NCI-H2196 (cell line): ENCODE measurements at regions not wholly inside any gene's neighbourhood (a gene's known extent, or its start where the extent isn't known, plus 50 kb on each side); places are given as distances from the start of the nearest gene placed in this dataset.
"Not testable (repeated sequence)": the region's sequence is repeated elsewhere in the genome, so short reads cannot be mapped to it uniquely, and the experiment has no call there.

Source experiments
- DNase-seq: peaks from one replicate; lab custom pipeline; 2025; ENCODE audit not compliant: unreplicated experiment; lab: John Stamatoyannopoulos, UW

DNA sequence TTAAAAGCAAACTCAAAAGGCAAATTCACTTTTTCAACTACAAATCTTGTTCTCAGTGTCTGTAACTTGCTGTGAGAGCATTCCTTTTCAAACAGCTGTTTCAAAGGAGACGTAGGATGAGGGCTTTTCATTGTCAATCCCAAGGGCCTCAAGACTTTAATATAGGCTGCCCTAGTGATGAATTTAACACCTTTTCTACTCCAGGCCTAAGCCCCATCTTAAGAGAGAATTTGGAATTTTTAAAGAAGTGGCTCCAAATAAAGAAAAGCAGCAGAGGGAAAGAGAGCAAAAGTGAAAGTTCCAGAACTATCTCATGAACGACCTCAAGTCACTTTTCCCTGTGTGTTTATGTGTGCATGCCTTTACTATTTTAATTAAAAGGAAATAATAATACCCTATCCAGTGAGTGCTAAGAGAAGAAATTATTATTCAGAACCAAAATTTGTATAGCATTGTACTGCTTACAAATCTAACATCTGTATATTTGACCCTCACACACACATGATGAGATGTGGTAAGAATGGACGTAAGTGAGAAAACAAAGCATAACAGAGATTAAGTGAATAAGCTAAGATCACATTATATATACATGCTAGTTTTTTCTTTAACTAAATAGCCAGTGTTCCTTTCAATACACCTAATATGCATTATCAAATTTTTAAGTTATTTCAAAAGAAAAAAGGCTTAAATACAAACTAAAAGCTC, 196.4 kb downstream of the VGLL3 start:
- no peak for DNase-seq

DNA sequence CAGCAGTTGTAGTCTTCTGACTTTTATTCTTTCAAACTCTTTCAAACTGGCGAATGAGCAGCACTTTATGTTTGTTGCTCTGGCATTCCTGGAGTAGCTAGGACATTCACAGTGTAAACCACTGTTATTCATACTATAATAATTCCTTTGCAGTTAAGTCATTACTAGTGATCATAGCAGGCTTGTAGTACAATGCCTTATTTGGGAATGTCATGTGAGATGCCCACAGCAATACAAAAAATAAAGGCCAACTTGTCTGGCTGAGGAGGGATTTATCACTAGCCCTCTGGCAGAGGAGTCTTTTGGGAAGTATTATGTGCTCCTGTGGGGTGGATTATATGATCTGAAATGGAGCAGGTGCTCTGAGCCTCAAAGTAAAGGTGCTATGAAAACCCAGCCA, 197.2 kb downstream of the VGLL3 start:
- DNase-seq: no peak

DNA sequence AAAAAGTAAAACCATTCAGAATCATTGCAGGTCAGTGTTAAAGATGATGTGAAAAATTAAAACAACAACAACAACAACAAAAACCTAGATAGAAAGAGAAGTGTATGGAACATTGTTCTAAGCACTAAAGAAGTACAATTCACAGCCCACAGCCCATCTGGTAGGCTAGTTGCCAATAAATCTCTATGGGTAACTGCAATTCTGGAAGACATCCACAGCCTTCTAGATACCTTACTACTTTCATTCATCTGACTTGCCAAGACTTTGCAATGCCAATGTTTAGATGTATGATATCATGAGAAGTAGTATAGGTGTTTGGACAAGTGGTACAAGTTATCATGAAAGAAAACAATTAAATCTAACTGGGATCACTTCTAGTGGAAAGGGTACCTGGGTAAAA, 198.6 kb downstream of the VGLL3 start:
- no peak for DNase-seq

DNA sequence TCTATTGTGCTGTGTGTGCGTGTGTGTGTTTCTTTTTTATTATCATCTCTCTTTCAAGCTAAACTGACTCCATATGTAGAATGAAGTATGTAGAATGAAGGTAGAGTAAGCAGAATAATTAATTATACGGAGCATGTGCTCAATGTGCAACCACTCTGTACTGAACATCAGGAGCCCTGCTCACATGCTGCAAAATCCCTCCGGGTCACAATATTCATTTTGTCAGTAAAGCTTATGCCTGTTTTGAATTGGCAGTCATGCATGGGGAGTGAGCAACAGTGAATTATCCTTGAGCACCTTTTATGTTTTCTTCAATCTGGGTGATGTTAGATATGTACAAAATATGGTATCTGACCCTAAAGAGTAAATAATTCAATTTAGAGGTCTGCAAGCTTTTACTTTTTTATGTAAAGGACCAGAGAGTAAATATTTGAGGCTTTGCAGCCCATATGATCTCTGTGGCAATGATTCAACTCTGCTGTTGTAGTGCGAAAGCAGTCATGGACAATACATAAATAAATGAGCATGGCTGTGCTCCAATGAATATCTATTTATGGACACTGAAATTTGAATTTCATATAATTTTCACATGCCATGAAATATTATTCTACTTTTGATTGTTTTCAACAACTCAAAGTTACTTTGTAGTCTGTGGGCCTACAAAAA, 199.9 kb downstream of the VGLL3 start:
- no peak for DNase-seq

DNA sequence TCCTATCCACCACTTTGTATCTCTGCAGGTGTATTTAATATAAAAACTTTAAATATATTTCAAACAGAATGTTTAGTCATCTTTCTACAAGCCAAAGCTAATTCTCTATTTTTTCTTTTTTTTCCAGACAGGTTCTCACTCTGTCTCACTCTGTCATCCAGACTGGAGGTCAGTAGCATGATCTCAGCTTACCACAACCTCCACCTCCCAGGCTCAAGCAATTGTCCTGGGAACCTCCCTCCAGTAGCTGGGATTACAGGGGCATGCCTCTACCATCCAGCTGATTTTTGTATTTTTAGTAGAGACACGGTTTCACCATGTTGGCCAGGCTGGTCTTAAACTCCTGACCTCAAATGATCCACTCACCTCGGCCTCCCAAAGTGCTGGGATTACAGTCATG, 202.6 kb downstream of the VGLL3 start:
- DNase-seq: no peak

DNA sequence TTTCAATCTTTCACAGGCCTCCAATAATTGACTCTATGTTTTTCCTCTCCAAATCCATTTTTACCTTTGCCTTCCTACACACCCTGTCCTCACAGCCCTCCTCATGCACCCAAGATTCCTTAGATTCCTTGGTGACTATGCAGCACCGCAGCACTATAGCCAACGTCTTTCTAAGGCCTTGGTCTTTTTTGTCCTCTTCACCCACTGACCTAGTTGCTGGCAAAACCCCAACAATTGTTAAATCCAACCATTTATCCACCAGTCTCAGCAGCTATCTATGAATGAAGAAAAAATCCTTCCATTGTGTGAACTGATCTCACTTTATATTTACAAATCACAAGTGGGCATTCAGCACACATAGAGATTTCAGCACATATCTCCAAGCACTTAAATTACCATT, 203.9 kb downstream of the VGLL3 start:
- DNase-seq: no peak

DNA sequence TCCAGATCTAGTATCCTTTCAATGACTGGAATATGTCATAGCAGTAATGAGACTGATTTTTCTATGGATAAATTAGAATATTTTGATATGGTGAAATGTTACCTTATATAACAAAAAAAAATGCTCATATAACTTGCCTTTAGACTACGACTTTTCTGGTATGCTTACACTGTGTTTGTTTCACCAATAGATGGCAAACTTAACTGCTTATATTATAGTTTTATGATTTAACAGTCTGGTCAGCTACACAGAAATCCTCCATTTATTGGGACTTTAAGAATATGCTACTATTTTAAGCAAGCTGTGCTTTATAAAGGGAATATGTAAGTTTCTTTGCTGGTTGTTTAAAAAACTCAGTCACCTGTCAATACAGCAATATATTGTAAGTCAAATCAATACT, 205.6 kb downstream of the VGLL3 start:
- no peak for DNase-seq

DNA sequence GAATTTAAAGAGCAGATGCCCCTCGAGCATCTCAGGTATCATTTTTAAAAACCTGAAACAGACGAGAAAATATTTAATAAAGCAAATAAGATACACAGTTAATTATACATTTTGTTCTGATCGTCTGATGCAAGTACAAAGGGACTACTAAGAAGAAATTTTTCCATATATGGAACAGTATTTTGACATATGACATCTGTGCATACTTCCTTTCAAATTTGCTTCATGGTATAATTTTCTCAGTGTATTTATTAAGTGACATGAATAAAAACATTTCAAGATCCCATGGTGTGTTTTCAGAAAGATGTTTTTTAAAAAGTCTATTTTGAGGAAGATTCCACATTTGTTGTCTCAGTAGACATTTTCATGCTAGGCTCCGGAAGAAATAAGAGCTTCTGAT, 208.1 kb downstream of the VGLL3 start:
- no peak for DNase-seq

DNA sequence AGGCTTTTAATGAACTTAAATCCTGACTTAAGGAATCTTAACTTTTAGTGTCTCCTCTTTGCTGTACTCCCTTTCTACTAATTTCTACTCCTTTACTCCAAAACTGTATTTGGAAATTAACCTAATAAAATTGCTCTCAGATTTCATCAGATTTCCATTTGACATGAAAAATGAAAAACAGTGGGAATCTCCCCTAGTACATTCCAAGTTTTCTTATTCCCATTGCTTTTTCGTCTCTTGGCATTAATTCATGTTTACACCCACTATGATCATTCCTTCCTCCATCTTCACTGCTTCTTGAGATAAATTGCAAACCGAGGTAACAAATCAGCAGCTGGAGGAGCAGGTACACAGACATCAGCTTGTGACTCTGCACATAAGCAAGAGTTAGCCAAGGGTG, 208.7 kb downstream of the VGLL3 start:
- DNase-seq: no peak

DNA sequence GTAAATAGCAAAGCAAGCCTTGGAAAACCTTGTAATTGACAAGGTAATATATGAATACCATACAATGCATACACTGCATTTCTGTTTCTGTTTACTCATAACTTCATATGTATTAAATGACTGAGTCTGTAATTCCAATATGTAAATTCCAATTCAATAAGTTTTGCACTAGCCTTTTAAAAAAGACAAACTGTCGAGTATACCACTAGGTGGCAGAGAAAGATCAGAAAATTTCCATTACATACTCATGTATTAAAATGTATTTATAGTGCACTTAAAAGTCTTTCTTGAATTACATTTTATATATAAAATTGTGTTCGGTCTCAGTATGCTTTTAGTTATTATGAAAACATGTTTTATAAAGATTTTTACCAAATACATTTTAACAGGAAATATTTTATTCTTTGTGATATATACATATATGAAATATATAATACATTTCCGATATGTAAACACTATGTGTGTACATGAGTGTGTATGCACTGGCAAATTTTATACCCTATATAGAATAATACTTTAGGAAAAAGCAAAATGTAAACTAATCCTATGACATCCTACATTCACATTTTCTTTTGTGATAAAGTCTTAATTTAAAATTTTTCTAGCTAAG, 216.8 kb downstream of the VGLL3 start:
- peak; percentile 1 for DNase-seq

DNA sequence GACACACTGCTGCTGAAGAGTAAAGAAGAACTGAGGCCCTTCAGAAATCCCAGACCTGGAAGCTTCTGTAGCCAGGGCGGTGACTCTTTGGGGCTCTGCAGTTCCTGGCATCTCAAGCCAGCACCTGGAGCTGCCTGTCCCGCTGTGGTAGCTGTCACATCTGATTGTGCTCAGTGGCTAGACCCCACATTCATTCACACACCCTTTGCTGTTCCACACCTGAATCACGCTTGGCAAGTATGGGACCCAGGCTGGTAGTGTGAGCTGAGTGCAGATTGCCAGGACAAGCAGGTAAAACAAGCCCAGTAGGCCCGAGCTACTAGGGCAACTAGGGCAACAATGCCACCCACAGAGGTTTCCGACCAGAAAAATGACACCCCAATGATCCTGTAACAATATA, 218.2 kb downstream of the VGLL3 start:
- no peak for DNase-seq

DNA sequence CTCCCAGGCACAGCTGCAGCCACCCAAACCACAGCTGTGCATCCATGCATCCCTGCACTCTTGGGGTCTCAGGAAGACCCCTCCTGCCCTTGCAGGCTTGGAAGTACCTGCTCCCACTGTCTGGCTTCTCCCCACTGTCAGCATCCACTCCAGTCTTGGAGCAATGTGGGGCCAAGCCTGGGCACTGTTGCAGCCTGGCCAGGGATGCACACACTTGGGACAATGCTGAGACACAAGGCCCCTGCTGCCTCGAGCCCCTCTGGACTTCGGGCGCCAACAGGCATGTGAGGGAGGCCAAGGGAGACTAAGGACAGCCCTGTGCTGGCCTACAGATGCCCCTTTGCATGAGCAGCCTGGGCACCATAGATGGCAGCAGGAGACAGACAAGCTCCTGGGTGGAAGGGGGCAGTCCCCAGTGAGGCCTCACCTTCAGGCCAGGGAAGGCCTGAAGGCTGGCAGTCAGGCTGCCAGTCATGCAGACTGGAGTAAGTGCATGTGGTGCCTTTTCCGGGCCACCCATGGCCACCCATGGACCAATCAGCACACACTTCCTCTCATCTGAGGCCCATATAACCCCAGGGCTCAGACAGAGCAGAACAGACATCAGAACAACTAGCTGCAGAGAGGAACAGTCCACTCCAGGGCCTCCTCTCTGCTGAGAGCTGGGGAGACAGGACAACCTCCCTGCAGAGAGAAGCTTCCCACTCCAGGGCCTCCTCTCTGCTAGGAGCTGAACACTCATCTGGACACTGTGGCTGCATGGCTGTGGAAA, 219.0 kb downstream of the VGLL3 start:
- DNase-seq: no peak

DNA sequence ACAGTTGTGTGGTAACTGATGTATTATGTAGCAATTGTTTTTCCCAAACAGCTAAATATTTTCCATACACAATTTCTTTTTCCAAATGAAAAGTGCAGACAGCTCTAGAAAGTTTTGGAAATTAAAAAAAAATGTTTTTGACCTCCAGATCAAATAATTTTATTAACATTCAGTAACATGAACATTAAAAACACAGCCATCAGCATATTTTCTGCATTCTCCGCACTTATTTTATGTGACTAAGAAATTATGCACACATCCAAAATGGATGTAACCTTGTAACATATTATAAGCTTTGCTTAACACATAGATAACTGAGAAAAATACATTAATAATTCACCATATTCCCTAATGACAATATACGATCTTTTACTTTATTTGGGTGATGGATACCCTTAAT, 224.6 kb downstream of the VGLL3 start:
- DNase-seq: no peak

DNA sequence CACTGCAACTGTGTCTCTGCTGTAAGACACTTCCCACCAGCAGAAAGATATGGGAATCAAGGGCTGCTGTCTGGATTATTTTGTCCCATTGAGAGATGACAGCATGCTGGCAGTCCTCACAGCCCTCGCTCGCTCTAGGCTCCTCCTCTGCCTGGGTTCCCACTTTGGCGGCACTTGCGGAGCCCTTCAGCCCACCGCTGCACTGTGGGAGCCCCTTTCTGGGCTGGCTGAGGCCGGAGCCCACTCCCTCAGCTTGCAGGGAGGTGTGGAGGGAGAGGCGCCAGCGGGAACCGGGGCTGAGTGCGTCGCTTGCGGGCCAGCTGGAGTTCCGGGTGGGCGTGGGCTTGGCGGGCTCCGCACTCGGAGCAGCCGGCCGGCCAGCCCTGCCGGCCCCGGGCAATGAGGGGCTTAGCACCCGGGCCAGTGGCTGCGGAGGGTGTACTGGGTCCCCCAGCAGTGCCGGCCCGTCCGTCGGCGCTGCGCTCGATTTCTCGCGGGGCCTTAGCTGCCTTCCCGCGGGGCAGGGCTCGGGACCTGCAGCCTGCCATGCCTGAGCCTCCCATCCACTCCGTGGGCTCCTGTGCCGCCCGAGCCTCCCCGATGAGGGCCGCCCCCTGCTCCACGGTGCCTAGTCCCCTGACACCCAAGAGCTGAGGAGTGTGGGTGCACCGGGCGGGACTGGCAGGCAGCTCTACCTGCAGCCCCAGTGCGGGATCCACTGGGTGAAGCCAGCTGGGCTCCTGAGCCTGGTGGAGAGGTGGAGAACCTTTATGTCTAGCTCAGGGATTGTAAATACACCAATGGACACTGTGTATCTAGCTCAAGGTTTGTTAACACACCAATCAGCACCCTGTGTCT, 233.4 kb downstream of the VGLL3 start:
- not testable (repeated sequence) for DNase-seq

DNA sequence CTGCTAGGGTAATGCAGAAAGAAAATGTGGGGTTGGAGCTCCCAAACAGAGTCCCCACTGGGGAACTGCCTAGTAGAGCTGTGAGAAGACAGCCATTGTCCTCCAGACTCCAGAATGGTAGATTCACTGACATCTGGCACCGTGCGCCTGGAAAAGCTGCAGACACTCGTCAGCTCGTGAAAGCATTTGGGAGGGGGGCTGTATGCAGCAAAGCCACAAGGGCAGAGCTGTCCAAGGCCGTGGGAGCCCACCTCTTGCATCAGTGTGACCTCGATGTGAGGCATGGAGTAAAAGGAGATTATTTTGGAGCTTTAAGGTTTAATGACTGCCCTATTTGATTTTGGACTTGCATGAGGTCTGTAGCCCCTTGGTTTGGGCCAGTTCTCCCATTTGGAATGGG, 242.9 kb downstream of the VGLL3 start:
- no peak for DNase-seq

DNA sequence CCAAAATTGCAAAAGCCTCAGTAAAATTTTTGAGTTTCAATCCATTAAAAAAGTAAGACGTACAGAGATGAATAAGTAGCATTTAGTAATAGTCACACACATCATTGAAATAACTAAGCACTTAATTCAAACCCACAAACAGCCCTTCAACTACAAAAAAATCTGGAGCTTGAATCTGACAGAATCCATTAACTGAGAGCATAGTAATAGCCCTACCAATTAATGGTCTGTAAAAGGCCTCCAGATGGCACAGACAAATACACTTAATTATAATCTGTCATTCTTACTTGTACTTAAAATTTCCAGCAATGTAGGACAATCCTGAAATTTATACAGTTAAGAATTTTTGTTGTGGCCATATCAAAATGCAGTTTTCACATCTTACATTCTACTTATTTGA, 246.9 kb downstream of the VGLL3 start:
- DNase-seq: no peak

DNA sequence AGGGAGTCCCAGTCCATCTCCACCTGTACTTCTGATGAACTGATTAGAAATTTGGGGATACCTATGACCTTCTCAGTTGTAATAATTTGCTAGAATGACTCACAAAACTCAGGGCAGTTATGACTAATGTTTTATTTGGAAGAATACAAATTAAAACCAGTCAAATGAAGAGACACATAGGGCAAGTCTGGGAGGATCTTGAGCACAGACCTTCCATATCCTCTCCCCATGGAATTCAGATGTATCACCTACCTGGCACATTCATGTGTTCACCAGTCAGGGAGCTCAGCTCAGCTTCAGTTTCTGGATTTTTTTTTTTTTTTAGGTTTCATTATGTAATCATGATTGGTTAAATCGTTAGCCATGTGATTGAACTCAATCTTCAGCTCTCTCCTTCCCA, 247.7 kb downstream of the VGLL3 start:
- no peak for DNase-seq

DNA sequence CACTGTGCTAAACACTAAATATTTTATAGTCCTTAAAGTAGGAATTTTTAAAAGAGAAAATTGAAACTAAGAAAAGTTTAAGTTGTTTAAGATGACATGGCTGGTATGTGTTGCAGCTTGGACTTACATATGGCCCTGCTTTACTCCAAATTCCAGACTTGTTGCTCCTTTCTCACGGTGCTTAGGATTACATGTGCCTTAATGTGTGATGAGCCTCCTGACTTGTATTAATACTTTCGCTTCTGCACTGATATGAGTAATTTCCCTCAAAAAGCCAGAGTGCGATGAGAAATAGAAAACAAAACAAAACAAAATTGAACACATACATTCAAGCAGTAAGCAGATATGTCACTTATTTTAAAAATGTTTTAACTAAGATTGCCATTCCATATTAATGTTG, 250.2 kb downstream of the VGLL3 start:
- no peak for DNase-seq

DNA sequence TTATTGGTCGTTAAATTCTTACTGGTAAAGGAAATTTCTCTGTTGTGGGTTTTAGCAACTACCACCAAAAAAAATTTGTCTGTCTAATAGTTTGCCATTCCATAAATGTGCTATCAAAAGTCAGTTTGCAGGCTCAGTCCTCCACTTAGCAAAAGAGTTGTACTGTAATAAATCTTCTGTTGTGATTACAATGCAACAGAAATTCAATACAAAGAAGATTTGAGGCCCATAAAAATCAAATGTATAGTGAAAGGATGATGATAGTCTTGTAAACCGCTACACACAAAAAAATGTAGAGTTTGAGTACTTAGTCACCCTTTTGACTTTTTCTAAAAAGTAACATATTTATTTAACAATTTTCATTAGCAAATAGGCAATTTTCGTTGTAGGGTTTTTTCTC, 251.7 kb downstream of the VGLL3 start:
- no peak for DNase-seq

DNA sequence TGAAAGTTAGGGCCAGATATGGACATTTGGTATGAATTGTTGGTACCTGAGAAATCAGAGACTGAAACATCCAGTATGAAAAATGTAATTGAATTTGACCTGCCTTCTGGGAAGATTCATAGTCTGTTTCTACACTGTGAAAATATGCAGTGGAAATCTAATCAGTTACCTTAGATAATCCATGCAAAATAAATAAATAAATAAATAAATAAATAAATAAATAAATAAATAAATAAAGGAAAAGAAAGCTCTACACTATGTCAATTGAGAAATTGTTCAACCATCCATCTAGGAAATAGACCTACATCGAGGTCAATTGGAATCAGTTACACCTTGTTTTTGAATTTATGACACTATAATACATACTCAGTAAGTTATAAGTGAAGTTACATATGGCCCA, 252.3 kb downstream of the VGLL3 start:
- DNase-seq: no peak

DNA sequence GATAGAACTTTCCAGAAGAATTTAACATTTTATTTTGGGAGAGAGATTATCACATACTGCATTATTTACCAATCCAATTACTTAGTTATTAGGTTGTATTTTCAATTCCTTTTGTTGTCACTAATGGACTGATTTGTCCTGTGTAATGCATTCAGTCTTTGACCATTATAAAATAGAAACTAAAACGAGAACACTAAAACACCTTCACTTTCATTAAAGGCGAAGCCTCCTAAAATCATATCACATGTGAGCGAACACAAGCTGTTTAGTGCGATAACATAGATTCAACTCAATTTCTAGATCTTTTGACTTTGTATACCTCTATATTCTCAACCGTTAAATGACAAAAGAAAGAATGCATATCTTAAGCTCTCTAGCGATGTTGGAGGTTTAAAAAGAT, 253.4 kb downstream of the VGLL3 start:
- DNase-seq: no peak
